ENCODE measurements at regions not wholly inside any gene's neighbourhood (a gene's known extent, or its start where the extent isn't known, plus 50 kb on each side); places are given as distances from the start of the nearest gene placed in this dataset.

DNA sequence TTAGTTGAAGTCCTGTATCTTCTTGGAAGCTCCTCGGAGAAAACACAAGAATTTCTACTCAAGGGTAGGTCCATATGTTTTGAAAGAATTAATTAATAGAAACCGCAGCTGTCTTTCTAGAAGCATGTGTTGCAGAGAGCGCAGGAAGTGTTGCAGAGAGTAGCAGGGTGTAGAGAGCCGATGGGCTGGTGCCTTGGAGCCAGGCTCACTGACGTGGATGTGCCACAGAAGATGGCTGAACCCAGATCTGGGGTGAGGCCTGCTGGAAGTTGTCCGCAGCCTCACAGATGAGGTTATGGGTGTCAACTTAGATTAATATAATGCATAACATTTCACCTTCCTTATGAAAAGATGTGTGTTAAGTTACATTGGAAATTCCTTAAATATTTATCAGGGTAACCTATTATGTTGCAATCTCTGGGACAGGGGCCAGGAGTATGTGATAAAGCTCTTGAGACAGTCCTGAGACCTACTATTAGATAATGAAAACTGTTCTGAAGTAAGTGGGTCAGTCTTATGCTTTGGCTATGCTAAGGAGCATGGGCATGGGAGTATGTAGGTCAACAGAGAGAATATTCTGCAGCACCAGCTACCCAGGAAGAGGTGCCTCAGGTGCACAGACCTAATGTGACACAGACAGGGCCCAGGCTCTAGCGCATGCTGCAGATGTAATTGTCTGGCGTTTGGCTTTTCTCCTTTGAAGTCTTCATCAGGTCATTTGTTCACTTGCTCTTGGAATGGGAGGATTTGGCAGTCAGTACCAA is 973.3 kb downstream of the BCL11B start:
- Histone ChIP-seq H3K27ac (ENCODE audit: low read depth, low read length) (no peak overlapping the region), H3K4me1 (ENCODE audit: control insufficient read depth, insufficient read depth, low read length) (no peaks in the 10 kb centered on the region), H3K4me3 (ENCODE audit: low read depth, low read length) (no peak overlapping the region), H3K27me3 (ENCODE audit: control insufficient read depth, insufficient read depth, low read length) (no peaks in the 10 kb centered on the region), H3K9me3 (ENCODE audit: control insufficient read depth, insufficient read depth, low read length) (no peaks in the 10 kb centered on the region), H3K36me3 (ENCODE audit: control insufficient read depth, insufficient read depth, low read length) (no peaks in the 10 kb centered on the region)
- 86% methylated on average over 7 of the region's 8 CpGs for WGBS (ENCODE audit: insufficient coverage)
- DNase-seq (ENCODE audit: low read depth in 4 of 6, low spot score in 6 of 6): no peak

DNA sequence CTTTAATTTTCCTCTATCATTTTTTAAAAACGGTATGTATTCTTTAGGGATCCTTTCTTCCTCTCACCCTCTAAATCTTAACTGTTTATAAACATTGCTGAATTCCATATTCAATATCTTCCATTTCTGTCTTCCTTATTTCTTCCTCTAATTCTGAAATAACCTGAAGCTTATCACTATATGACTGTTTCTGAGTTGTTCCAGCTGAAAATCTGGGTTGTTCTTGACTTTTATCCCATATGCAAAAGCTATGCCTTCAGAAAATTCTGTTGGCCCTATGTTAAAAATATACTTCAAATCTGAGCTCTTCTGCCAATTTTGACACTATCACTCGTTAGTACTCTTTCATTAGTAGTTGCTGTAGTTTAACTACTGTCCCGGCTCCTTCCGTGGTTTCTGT is 970.3 kb downstream of the BCL11B start:
- Histone ChIP-seq H3K27ac (ENCODE audit: low read depth, low read length) (no peak overlapping the region), H3K4me3 (ENCODE audit: low read depth, low read length) (no peak overlapping the region), H3K9me3 (ENCODE audit: control insufficient read depth, insufficient read depth, low read length) (no peaks in the 10 kb centered on the region), H3K27me3 (ENCODE audit: control insufficient read depth, insufficient read depth, low read length) (no peaks in the 10 kb centered on the region), H3K36me3 (ENCODE audit: control insufficient read depth, insufficient read depth, low read length) (no peaks in the 10 kb centered on the region), H3K4me1 (ENCODE audit: control insufficient read depth, insufficient read depth, low read length) (no peaks in the 10 kb centered on the region)
- 75% methylated on average over 4 of the region's 4 CpGs for WGBS (ENCODE audit: insufficient coverage)
- no peak for DNase-seq (ENCODE audit: low read depth in 4 of 6, low spot score in 6 of 6)

- Histone ChIP-seq H3K36me3 (ENCODE audit: control insufficient read depth, insufficient read depth, low read length) (no peaks in the 10 kb centered on the region), H3K4me3 (ENCODE audit: low read depth, low read length) (no peak overlapping the region), H3K27me3 (ENCODE audit: control insufficient read depth, insufficient read depth, low read length) (no peaks in the 10 kb centered on the region), H3K27ac (ENCODE audit: low read depth, low read length) (no peak overlapping the region), H3K9me3 (ENCODE audit: control insufficient read depth, insufficient read depth, low read length) (no peaks in the 10 kb centered on the region), H3K4me1 (ENCODE audit: control insufficient read depth, insufficient read depth, low read length) (no peaks in the 10 kb centered on the region)
- DNase-seq (ENCODE audit: low read depth in 4 of 6, low spot score in 6 of 6): no peak
- WGBS (ENCODE audit: insufficient coverage): 100% methylated on average over 1 of the region's 3 CpGs
These were observed 967.4 kb downstream of the BCL11B start for GRCh38 chr14:98304574-98304973.

- H3K36me3 ChIP-seq (ENCODE audit: control insufficient read depth, insufficient read depth, low read length): no peaks in the 10 kb centered on the region
- no CpG with 5 or more reads among the region's 1 CpG for WGBS (ENCODE audit: insufficient coverage)
- H3K4me3 ChIP-seq (ENCODE audit: low read depth, low read length): no peak overlapping the region
- H3K9me3 ChIP-seq (ENCODE audit: control insufficient read depth, insufficient read depth, low read length): no peaks in the 10 kb centered on the region
- no peaks in the 10 kb centered on the region for H3K27me3 ChIP-seq (ENCODE audit: control insufficient read depth, insufficient read depth, low read length)
- no peaks in the 10 kb centered on the region for H3K4me1 ChIP-seq (ENCODE audit: control insufficient read depth, insufficient read depth, low read length)
- no peak for DNase-seq (ENCODE audit: low read depth in 4 of 6, low spot score in 6 of 6)
- no peak overlapping the region for H3K27ac ChIP-seq (ENCODE audit: low read depth, low read length)
These were observed 962.4 kb downstream of the BCL11B start for GRCh38 chr14:98309591-98309990.

- WGBS (ENCODE audit: insufficient coverage): 83% methylated on average over 1 of the region's 1 CpG
- no peaks in the 10 kb centered on the region for H3K36me3 ChIP-seq (ENCODE audit: control insufficient read depth, insufficient read depth, low read length)
- peak in 2 of 6 donors; percentile 13 to 63 for DNase-seq (ENCODE audit: low read depth in 4 of 6, low spot score in 6 of 6)
- H3K9me3 ChIP-seq (ENCODE audit: control insufficient read depth, insufficient read depth, low read length): no peaks in the 10 kb centered on the region
- no peak overlapping the region for H3K4me3 ChIP-seq (ENCODE audit: low read depth, low read length)
- no peak overlapping the region for H3K27ac ChIP-seq (ENCODE audit: low read depth, low read length)
- no peaks in the 10 kb centered on the region for H3K27me3 ChIP-seq (ENCODE audit: control insufficient read depth, insufficient read depth, low read length)
- no peaks in the 10 kb centered on the region for H3K4me1 ChIP-seq (ENCODE audit: control insufficient read depth, insufficient read depth, low read length)
These were observed 960.0 kb downstream of the BCL11B start for GRCh38 chr14:98312006-98312405.

DNA sequence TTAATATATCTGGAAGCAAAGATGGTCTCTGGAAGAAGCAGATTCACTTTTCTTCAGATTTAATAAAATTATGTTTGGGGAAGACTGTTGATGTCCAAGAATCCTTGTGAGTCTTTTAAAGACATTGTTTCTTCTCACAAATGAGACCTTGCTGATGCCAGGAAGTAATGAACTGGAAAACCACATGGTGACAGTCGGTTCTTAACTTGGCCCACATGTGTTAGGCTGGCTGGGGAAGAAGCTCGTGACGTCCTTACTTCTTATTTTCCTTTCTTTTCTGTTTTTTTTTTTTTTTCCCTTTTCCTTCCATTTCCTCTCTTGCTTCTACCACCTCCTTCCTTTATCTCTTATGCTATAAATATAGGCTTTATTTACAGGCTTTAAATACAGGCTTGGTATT is 950.2 kb downstream of the BCL11B start:
- no peaks in the 10 kb centered on the region for H3K4me1 ChIP-seq (ENCODE audit: control insufficient read depth, insufficient read depth, low read length)
- no peak overlapping the region for H3K4me3 ChIP-seq (ENCODE audit: low read depth, low read length)
- H3K27ac ChIP-seq (ENCODE audit: low read depth, low read length): no peak overlapping the region
- peaks cover 1% of the 10 kb centered on the region for H3K9me3 ChIP-seq (ENCODE audit: control insufficient read depth, insufficient read depth, low read length)
- no peaks in the 10 kb centered on the region for H3K36me3 ChIP-seq (ENCODE audit: control insufficient read depth, insufficient read depth, low read length)
- no peak for DNase-seq (ENCODE audit: low read depth in 4 of 6, low spot score in 6 of 6)
- no peaks in the 10 kb centered on the region for H3K27me3 ChIP-seq (ENCODE audit: control insufficient read depth, insufficient read depth, low read length)
- no CpG with 5 or more reads among the region's 3 CpGs for WGBS (ENCODE audit: insufficient coverage)

GRCh38 chr14:98323836-98324235 is 948.2 kb downstream of the BCL11B start:
- Histone ChIP-seq H3K27ac (ENCODE audit: low read depth, low read length) (no peak overlapping the region), H3K4me1 (ENCODE audit: control insufficient read depth, insufficient read depth, low read length) (no peaks in the 10 kb centered on the region), H3K27me3 (ENCODE audit: control insufficient read depth, insufficient read depth, low read length) (no peaks in the 10 kb centered on the region), H3K9me3 (ENCODE audit: control insufficient read depth, insufficient read depth, low read length) (no peaks in the 10 kb centered on the region), H3K36me3 (ENCODE audit: control insufficient read depth, insufficient read depth, low read length) (no peaks in the 10 kb centered on the region), H3K4me3 (ENCODE audit: low read depth, low read length) (no peak overlapping the region)
- 100% methylated on average over 1 of the region's 2 CpGs for WGBS (ENCODE audit: insufficient coverage)
- DNase-seq (ENCODE audit: low read depth in 4 of 6, low spot score in 6 of 6): no peak

GRCh38 chr14:98325761-98326160 is 946.2 kb downstream of the BCL11B start:
- Histone ChIP-seq H3K36me3 (ENCODE audit: control insufficient read depth, insufficient read depth, low read length) (no peaks in the 10 kb centered on the region), H3K27ac (ENCODE audit: low read depth, low read length) (no peak overlapping the region), H3K4me1 (ENCODE audit: control insufficient read depth, insufficient read depth, low read length) (no peaks in the 10 kb centered on the region), H3K4me3 (ENCODE audit: low read depth, low read length) (no peak overlapping the region), H3K27me3 (ENCODE audit: control insufficient read depth, insufficient read depth, low read length) (no peaks in the 10 kb centered on the region), H3K9me3 (ENCODE audit: control insufficient read depth, insufficient read depth, low read length) (no peaks in the 10 kb centered on the region)
- DNase-seq (ENCODE audit: low read depth in 4 of 6, low spot score in 6 of 6): no peak
- 80% methylated on average over 1 of the region's 1 CpG for WGBS (ENCODE audit: insufficient coverage)

- peak in 2 of 6 donors; percentile 31 to 71 for DNase-seq (ENCODE audit: low read depth in 4 of 6, low spot score in 6 of 6)
- Histone ChIP-seq H3K4me1 (ENCODE audit: control insufficient read depth, insufficient read depth, low read length) (no peaks in the 10 kb centered on the region), H3K9me3 (ENCODE audit: control insufficient read depth, insufficient read depth, low read length) (no peaks in the 10 kb centered on the region), H3K27ac (ENCODE audit: low read depth, low read length) (no peak overlapping the region), H3K27me3 (ENCODE audit: control insufficient read depth, insufficient read depth, low read length) (no peaks in the 10 kb centered on the region), H3K36me3 (ENCODE audit: control insufficient read depth, insufficient read depth, low read length) (no peaks in the 10 kb centered on the region), H3K4me3 (ENCODE audit: low read depth, low read length) (no peak overlapping the region)
- WGBS (ENCODE audit: insufficient coverage): 97% methylated on average over 5 of the region's 6 CpGs
These were observed 943.5 kb downstream of the BCL11B start for GRCh38 chr14:98328496-98328895.

DNA sequence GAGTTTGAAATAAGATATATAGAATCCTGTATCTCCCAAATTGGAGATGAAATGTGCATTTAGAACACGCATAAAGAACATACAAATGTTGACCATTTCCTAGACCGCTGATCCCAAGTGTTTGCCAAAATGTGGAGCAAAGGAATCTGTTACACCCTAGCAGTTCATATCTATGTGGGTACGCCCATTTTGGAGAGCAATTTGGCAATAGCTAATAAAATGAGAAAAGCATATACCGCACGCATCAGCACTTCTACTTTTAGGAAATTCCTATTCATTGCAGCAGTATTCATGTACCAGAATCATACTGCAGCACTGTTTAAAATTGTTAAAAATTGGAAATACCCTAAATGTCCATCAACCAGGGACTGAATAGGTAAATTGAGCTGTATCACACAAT is 937.8 kb downstream of the BCL11B start:
- H3K27me3 ChIP-seq (ENCODE audit: control insufficient read depth, insufficient read depth, low read length): no peaks in the 10 kb centered on the region
- WGBS (ENCODE audit: insufficient coverage): 80% methylated on average over 1 of the region's 5 CpGs
- H3K27ac ChIP-seq (ENCODE audit: low read depth, low read length): no peak overlapping the region
- H3K9me3 ChIP-seq (ENCODE audit: control insufficient read depth, insufficient read depth, low read length): no peaks in the 10 kb centered on the region
- no peak overlapping the region for H3K4me3 ChIP-seq (ENCODE audit: low read depth, low read length)
- H3K4me1 ChIP-seq (ENCODE audit: control insufficient read depth, insufficient read depth, low read length): no peaks in the 10 kb centered on the region
- no peak for DNase-seq (ENCODE audit: low read depth in 4 of 6, low spot score in 6 of 6)
- H3K36me3 ChIP-seq (ENCODE audit: control insufficient read depth, insufficient read depth, low read length): no peaks in the 10 kb centered on the region

Data from spinal cord (tissue), 9 donors.